ENCODE measurements at regions not wholly inside any gene's neighbourhood (a gene's known extent, or its start where the extent isn't known, plus 50 kb on each side); places are given as distances from the start of the nearest gene placed in this dataset.

DNA sequence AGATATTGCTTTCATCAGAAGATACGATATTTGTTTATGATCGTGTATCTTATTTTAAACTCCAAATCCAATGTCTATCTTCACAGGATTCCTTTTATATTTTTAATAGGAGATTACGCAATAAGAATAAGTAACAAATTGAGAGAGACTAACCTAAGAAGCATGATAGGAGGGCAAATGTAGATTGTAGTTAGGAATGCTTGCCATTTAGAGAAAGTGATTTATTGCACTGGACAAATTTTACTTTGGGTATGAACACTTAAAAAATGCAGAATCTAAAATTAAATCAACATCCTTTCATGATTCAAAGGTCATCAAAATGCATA, 563.4 kb upstream of the POU3F3 start:
- H3K27ac ChIP-seq: no peak overlapping the region
- TF ChIP-seq, protein P1, sequence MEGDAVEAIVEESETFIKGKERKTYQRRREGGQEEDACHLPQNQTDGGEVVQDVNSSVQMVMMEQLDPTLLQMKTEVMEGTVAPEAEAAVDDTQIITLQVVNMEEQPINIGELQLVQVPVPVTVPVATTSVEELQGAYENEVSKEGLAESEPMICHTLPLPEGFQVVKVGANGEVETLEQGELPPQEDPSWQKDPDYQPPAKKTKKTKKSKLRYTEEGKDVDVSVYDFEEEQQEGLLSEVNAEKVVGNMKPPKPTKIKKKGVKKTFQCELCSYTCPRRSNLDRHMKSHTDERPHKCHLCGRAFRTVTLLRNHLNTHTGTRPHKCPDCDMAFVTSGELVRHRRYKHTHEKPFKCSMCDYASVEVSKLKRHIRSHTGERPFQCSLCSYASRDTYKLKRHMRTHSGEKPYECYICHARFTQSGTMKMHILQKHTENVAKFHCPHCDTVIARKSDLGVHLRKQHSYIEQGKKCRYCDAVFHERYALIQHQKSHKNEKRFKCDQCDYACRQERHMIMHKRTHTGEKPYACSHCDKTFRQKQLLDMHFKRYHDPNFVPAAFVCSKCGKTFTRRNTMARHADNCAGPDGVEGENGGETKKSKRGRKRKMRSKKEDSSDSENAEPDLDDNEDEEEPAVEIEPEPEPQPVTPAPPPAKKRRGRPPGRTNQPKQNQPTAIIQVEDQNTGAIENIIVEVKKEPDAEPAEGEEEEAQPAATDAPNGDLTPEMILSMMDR (conservative IDR thresholded peaks at IDR 0.05): no peak

DNA sequence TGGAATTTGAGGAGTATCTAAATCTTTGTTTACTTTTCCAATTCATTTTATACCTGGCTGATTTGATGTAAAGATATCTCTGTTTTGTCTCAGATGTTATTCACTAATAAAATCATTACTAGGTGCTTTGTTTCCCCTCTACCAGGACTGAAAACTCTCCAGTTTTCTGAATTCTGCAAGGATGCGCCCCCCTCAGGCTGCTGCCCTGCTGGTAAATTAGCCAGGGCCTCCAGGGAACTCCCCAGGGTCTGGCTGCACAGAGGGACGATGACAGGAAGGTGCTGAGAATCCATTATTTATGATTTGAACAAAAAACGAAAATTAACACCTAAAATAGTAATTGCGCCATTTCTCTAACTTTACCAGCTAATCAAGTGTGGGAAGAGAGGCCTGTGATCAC, 541.2 kb upstream of the POU3F3 start:
- no peak overlapping the region for H3K27ac ChIP-seq
- TF ChIP-seq, protein P1 (conservative IDR thresholded peaks at IDR 0.05): peak; percentile 25; the same call in 1 of the 2 replicates

DNA sequence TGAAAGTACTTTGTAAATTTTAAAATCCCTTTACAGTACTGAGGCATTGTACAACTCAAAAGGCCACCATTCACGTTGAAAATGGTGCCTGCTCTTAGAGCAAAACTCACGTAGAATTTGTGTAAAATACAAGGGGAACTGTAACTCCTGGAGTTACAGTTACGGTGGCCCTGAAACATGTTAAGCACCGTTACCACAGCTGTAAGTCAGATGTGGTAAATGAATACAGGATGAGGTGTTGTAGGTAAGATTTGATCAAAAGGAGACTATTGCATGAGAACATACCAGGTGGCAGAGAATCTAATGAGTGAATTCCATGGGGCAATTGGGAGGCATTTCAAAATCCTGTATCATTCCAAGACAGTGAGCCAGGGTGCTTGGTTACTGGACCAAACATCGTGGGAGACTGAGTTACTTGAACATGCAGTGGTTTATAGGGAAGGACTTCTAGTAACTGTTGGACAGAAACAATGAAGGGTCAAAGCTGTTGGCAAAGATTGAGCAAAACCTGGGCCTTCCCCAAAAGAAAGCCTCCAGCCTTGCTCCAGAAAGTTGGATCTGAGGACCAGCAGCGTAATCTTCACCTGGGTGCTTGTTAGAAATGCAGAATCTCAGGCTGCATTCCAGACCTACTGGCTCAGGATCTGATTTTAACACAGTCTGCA, 535.8 kb upstream of the POU3F3 start:
- H3K27ac ChIP-seq: no peak overlapping the region
- TF ChIP-seq, protein P1 (conservative IDR thresholded peaks at IDR 0.05): no peak

DNA sequence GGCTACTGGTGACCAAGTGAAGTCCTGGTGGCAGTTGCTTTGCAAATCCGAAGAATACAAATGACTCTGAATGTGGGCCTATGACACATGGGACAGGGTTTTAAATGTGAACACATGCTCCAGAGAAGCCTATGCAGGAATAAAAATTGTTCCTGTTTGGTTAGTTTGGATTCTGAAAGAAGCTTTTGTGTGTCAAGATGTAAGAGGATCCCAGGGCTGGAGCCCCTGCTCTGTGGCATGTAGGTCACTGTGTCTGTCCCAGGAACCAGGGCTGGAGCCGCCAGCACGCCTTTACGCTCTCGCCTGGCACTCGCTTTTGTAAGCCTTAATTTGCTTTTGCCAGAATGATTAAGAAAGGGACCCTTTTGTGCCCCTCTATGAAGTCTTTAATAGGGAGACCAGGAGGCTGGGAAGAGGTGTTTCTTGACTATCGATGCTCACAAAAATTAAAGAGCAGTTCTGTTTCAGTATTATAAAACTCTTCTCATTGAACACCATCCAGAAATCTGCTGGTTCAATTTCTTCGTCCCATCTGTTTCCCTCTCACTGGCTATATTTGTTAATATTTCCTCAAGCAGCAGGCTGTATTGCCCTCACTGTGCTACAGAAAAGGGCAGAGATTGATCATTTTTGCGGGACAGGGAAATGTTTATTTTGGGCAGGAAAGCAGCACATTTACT, 532.7 kb upstream of the POU3F3 start:
- H3K27ac ChIP-seq: no peak overlapping the region
- TF ChIP-seq, protein P1 (conservative IDR thresholded peaks at IDR 0.05): no peak

DNA sequence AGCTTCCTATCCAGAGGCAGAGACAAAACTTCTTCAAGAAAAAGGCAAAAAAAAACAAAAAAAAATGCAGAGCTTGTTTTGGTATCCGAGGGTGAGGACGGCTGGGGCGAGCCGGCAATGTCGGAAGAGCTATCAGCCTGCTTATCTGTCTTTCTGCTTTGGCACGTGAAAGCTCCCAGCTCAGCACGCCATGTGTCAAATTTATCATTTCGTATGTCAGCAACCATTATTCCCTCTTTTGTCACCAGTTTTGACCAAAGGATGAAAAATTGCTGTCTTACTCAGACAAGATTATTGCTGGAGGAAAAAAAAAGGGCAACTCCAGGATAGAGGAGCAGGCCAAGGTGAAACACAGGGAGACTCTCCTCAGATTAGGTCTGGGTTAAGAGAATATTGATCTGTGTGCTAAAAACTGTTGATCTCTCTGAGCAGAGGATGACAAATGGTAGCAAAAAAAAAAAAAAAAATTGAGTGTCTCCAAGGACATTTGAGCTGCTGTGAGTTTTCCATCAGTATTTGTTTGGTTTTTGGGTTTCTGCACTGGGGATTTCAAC, 532.0 kb upstream of the POU3F3 start:
- H3K27ac ChIP-seq: no peak overlapping the region
- TF ChIP-seq, protein P1 (conservative IDR thresholded peaks at IDR 0.05): no peak

DNA sequence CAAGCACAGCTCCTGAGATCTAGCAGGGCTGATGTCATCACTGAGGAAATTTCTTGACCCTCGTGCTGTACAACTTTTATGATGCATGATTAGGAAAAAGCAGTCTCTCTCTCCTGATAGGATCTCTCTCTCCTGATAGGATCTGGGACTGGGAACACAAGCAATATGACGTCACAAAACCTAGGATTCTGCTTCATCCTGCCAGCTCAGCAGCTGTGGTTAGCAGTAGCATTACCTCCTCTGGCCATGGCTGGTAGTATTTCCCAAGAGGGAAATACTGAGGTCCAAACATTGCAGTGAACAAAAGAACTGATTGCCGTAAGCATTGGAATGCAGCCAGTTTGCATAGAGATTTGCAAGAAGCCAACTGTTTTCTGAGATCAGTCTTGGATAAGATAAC, 521.2 kb upstream of the POU3F3 start:
- TF ChIP-seq, protein P1 (conservative IDR thresholded peaks at IDR 0.05): no peak; the same call in 1 of the 2 replicates
- H3K27ac ChIP-seq: peak overlapping the region; percentile 49

DNA sequence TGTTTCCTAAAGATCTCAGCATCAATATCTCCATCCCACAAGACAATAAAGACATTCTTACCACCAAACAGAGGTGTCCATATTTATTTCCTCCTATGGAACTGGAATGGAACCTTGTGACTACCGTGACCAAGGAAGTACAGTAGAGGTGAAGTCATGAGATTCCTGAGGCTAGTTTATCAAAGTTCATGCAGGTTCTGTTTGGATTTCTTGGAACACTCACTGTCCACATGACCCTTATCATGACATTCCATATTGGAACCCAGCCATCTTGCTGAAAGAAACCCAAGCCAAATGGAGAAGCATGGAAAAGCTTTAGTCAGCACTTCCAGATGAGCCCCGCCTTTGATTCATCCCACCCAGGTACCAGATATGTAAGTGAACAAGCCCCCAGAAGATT, 516.0 kb upstream of the POU3F3 start:
- H3K27ac ChIP-seq: no peak overlapping the region; the same call in 1 of the 2 replicates
- TF ChIP-seq, protein P1 (conservative IDR thresholded peaks at IDR 0.05): no peak
